GM12878 (cell line): ENCODE measurements at regions not wholly inside any gene's neighbourhood (a gene's known extent, or its start where the extent isn't known, plus 50 kb on each side); places are given as distances from the start of the nearest gene placed in this dataset.
"Not testable (repeated sequence)": the region's sequence is repeated elsewhere in the genome, so short reads cannot be mapped to it uniquely, and the experiment has no call there.

Experiments
- ATAC-seq: fragments of 200-7000 bp; cut with Tn5 transposase; 3 replicates; pipeline ENCODE4 v1.9.1; 2020; ENCODE audit warnings: mild to moderate bottlenecking, moderate library complexity
- BruUV-seq: library from RNA; stranded (reverse); fragments of 400-500 nt; replicated peaks from 2 replicates; lab custom pipeline; 2021; lab: Mats Ljungman, UMichigan
- CTCF ChIA-PET: fragments of 300-600 bp; sonication (Branson Sonifier 250); formaldehyde crosslinking; extraction: SDS; loops from one replicate; lab custom pipeline; 2021; ENCODE audit warnings: inconsistent platforms; lab: Yijun Ruan, JAX
- POLR2A ChIA-PET: fragments of 350-600 bp; formaldehyde crosslinking; extraction: SDS; loops from one replicate; lab custom pipeline; 2021; ENCODE audit warnings: inconsistent platforms; lab: Charles Lee
- RAD21 ChIA-PET: fragments of 300-600 bp; sonication (Branson Sonifier 250); formaldehyde crosslinking; loops from one replicate; lab custom pipeline; 2023; ENCODE audit warnings: antibody characterized with exemption; ENCODE audit not compliant: unreplicated experiment; lab: Charles Lee
- SMC1A ChIA-PET: fragments of 300-600 bp; sonication (Branson Sonifier 250); formaldehyde crosslinking; loops from one replicate; lab custom pipeline; 2023; ENCODE audit not compliant: unreplicated experiment, uncharacterized antibody; lab: Charles Lee
- DNase-seq: peaks from one replicate; pipeline ENCODE4 v3.0.0-alpha.2; 2011; ENCODE audit warnings: low read depth, low spot score
- FAIRE-seq: peaks from 3 replicates; lab custom pipeline; 2011; peaks lifted over from hg19 to GRCh38; lab: Jason Lieb, UNC
- H2AFZ ChIP-seq: 2 replicates; pipeline ENCODE4 v1.6.0; 2011; ENCODE audit warnings: low read depth, low read length, control low read depth; ENCODE audit not compliant: control insufficient read depth
- H3K27ac ChIP-seq: 2 replicates; pipeline ENCODE4 v1.5.1; 2011; ENCODE audit warnings: control low read depth; ENCODE audit not compliant: control insufficient read depth, insufficient read depth
- H3K27me3 ChIP-seq, 2 experiments: replicated peaks in 1 of 2; 2 replicates each; pipeline versions ENCODE4 v1.6.0 to v1.6.1; 2011; ENCODE audit warnings: low read length in 1 of 2; ENCODE audit not compliant: control insufficient read depth in 2 of 2, insufficient read depth in 2 of 2
- H3K36me3 ChIP-seq, 2 experiments: 2 replicates each; pipeline ENCODE4 v1.5.1; 2011; ENCODE audit warnings: low read length in 1 of 2; ENCODE audit not compliant: control insufficient read depth in 2 of 2, insufficient read depth in 2 of 2
- H3K4me1 ChIP-seq: 2 replicates; pipeline ENCODE4 v1.6.1; 2011; ENCODE audit warnings: mild to moderate bottlenecking, low read length, moderate library complexity, mixed read lengths; ENCODE audit not compliant: control insufficient read depth, insufficient read depth
- H3K4me2 ChIP-seq: 2 replicates; pipeline ENCODE4 v1.6.0; 2011; ENCODE audit warnings: control low read depth; ENCODE audit not compliant: control insufficient read depth, insufficient read depth
- H3K4me3 ChIP-seq: fragments of 200-600 bp; sonication (generic); 2 replicates; pipeline ENCODE4 v1.5.1; 2016
- H3K79me2 ChIP-seq: 2 replicates; pipeline ENCODE4 v1.6.0; 2011; ENCODE audit warnings: low read length; ENCODE audit not compliant: control insufficient read depth, insufficient read depth
- H3K9ac ChIP-seq: 2 replicates; pipeline ENCODE4 v1.8.0; 2011; ENCODE audit warnings: low read length, control low read depth, mixed read lengths; ENCODE audit not compliant: control insufficient read depth, insufficient read depth
- H3K9me3 ChIP-seq: replicated peaks from 3 replicates; pipeline ENCODE4 v1.5.1; 2011; ENCODE audit warnings: mild to moderate bottlenecking, low read length; ENCODE audit not compliant: control insufficient read depth, insufficient read depth
- H4K20me1 ChIP-seq: 2 replicates; pipeline ENCODE4 v1.6.0; 2011; ENCODE audit not compliant: control insufficient read depth, insufficient read depth
- WGBS: methylation state at CpG from one replicate; pipeline ENCODE4 v1.1.6; 2016; ENCODE audit warnings: low lambda C conversion rate; ENCODE audit not compliant: insufficient replicate concordance, insufficient coverage; ENCODE audit errors: missing lambda C conversion rate; 5-methylcytosine and 5-hydroxymethylcytosine counted together
- in situ Hi-C: fragments of 300-500 bp; cut with MboI; formaldehyde crosslinking; loops from 9 replicates; pipeline ENCODE4 v1.14.3; 2018; ENCODE audit warnings: mixed read lengths
- intact Hi-C: fragments of 100-400 bp; cut with micrococcal nuclease; formaldehyde crosslinking; loops from one replicate; pipeline ENCODE4 v1.14.2; 2022; ENCODE audit not compliant: unreplicated experiment

- H3K9me3 ChIP-seq, ATAC-seq, H3K79me2 ChIP-seq, H3K4me2 ChIP-seq, RAD21 ChIA-PET, CTCF ChIA-PET, SMC1A ChIA-PET, H3K9ac ChIP-seq, H2AFZ ChIP-seq, intact Hi-C loops, BruUV-seq, DNase-seq, POLR2A ChIA-PET, H3K27me3 ChIP-seq, H3K4me1 ChIP-seq, H4K20me1 ChIP-seq, FAIRE-seq, in situ Hi-C loops, H3K27ac ChIP-seq, H3K36me3 ChIP-seq, H3K4me3 ChIP-seq: not testable (repeated sequence)
- 81% methylated on average over 7 of the region's 9 CpGs for WGBS
Observed at GRCh38 chr15:32522421-32522820, 67.0 kb upstream of the GOLGA8O start.

GRCh38 chr15:32518976-32519375, 63.5 kb upstream of the GOLGA8O start:
- H2AFZ ChIP-seq, H3K27ac ChIP-seq, intact Hi-C loops, H3K27me3 ChIP-seq, CTCF ChIA-PET, RAD21 ChIA-PET, H3K4me1 ChIP-seq, H3K4me3 ChIP-seq, in situ Hi-C loops, H3K4me2 ChIP-seq, POLR2A ChIA-PET, SMC1A ChIA-PET, DNase-seq, H3K9me3 ChIP-seq, H3K9ac ChIP-seq, H3K79me2 ChIP-seq, ATAC-seq, H3K36me3 ChIP-seq, FAIRE-seq, H4K20me1 ChIP-seq: not testable (repeated sequence)
- 74% methylated on average over 5 of the region's 7 CpGs for WGBS
- TSS peak; percentile 44 for BruUV-seq

DNA sequence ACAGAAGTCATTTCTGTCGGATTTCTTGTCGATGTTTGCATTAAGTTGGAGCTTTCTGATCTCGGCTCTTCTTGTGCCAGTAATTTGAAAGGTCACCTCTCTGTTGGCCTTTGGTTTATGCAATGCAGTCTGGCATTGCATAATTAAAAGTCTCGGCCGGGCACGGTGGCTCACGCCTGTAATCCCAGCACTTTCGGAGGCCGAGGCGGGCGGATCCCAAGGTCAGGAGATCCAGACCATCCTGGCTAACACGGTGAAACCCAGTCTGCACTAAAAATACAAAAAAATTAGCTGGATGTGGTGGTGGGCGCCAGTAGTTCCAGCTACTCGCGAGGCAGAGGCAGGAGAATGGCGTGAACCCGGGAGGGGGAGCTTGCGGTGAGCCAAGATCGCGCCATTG, 62.6 kb upstream of the GOLGA8O start:
- intact Hi-C loops, BruUV-seq, CTCF ChIA-PET, SMC1A ChIA-PET, H3K36me3 ChIP-seq, H3K9ac ChIP-seq, DNase-seq, H3K4me1 ChIP-seq, H3K27me3 ChIP-seq, H3K27ac ChIP-seq, H3K4me2 ChIP-seq, H3K79me2 ChIP-seq, H4K20me1 ChIP-seq, POLR2A ChIA-PET, FAIRE-seq, H2AFZ ChIP-seq, ATAC-seq, RAD21 ChIA-PET, H3K9me3 ChIP-seq, H3K4me3 ChIP-seq, in situ Hi-C loops: not testable (repeated sequence)
- 98% methylated on average over 20 of the region's 20 CpGs for WGBS

DNA sequence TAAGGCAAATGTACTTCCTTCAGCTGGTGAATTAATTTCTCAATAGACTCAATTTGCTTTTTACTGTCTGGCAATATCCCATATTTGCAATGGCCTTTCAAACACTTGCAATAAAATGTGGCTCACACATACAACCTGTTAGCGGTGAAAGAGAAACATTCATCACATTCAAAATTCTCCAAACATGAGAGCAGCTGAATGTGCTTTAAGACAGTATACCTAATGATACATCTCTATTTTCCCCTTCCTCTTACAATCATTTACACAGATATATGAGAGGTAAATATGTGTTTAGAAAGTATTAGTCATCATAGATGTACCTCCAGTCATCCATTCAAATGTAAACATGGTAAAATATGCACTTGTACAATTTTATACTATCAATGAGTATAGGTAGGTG, 61.5 kb upstream of the GOLGA8O start:
- H3K4me1 ChIP-seq, H3K79me2 ChIP-seq, RAD21 ChIA-PET, H3K4me2 ChIP-seq, intact Hi-C loops, H3K27me3 ChIP-seq, H3K4me3 ChIP-seq, H3K27ac ChIP-seq, BruUV-seq, H3K9ac ChIP-seq, H4K20me1 ChIP-seq, CTCF ChIA-PET, H3K9me3 ChIP-seq, SMC1A ChIA-PET, FAIRE-seq, ATAC-seq, in situ Hi-C loops, H2AFZ ChIP-seq, DNase-seq, POLR2A ChIA-PET, H3K36me3 ChIP-seq: not testable (repeated sequence)
- 100% methylated on average over 1 of the region's 1 CpG for WGBS
